ENCODE measurements at regions not wholly inside any gene's neighbourhood (a gene's known extent, or its start where the extent isn't known, plus 50 kb on each side); places are given as distances from the start of the nearest gene placed in this dataset.

DNA sequence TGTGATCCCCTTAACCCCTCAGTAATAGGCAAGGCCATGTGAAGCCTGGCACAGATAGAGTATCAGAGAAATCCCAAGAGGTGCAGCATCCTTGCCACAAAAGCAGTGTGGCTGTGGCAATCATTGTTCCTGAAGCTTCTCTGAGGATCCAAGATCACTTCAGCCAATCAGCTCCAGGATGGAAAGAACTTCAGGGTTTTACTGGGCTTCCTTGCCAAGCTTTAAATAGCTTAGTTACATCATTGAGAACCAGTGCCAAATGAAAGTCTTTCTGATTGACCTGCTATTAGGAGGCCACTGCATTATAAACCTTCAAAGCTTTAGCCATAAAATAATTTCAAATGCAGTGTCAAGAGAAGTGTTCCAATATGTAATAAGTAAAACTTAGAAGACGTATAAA lies 430.6 kb downstream of the PIK3R1 start:
- Histone ChIP-seq H3K27me3 (ENCODE audit: control insufficient read depth in 1 of 2, insufficient read depth in 2 of 2, low read length in 2 of 2) (no peaks in the 10 kb centered on the region), H3K9me3 (ENCODE audit: control insufficient read depth in 1 of 2, low read length in 2 of 2) (no peaks in the 10 kb centered on the region), H3K36me3 (ENCODE audit: control insufficient read depth in 1 of 2, insufficient read depth in 2 of 2, low read length in 2 of 2) (no peaks in the 10 kb centered on the region), H3K9ac (ENCODE audit: low read depth in 1 of 2, low read length in 2 of 2) (no peak overlapping the region), H3K27ac (ENCODE audit: low read depth, low read length) (no peak overlapping the region), H3K4me1 (ENCODE audit: control insufficient read depth in 1 of 2, insufficient read depth in 2 of 2, low read length in 2 of 2) (peaks cover 3 to 10% of the 10 kb centered on the region in 2 donors), H3K4me3 (ENCODE audit: low read depth in 1 of 2, low read length in 2 of 2) (no peak overlapping the region)

DNA sequence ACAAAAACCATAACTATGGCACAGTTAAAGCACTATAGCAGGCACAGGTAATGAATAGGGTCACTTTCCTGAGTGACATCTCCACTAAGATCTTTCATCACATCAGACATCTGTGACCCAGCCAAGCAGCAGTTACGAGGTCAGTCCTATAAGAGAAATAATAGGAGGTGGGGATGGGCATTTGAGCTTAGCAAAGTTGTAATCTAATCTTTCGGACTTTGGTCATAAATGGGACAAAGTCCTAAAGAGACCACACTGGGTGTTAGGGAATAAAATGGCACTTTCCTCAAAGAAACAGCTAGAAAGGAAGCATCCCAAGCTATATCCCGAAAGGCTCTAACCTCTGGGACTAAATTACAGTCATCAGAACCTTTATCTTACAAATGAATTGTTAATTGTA lies 432.2 kb downstream of the PIK3R1 start:
- Histone ChIP-seq H3K4me1 (ENCODE audit: control insufficient read depth in 1 of 2, insufficient read depth in 2 of 2, low read length in 2 of 2) (peaks cover 3 to 14% of the 10 kb centered on the region in 2 donors), H3K36me3 (ENCODE audit: control insufficient read depth in 1 of 2, insufficient read depth in 2 of 2, low read length in 2 of 2) (no peaks in the 10 kb centered on the region), H3K27ac (ENCODE audit: low read depth, low read length) (no peak overlapping the region), H3K27me3 (ENCODE audit: control insufficient read depth in 1 of 2, insufficient read depth in 2 of 2, low read length in 2 of 2) (no peaks in the 10 kb centered on the region), H3K9ac (ENCODE audit: low read depth in 1 of 2, low read length in 2 of 2) (no peak overlapping the region), H3K4me3 (ENCODE audit: low read depth in 1 of 2, low read length in 2 of 2) (no peak overlapping the region), H3K9me3 (ENCODE audit: control insufficient read depth in 1 of 2, low read length in 2 of 2) (no peaks in the 10 kb centered on the region)

DNA sequence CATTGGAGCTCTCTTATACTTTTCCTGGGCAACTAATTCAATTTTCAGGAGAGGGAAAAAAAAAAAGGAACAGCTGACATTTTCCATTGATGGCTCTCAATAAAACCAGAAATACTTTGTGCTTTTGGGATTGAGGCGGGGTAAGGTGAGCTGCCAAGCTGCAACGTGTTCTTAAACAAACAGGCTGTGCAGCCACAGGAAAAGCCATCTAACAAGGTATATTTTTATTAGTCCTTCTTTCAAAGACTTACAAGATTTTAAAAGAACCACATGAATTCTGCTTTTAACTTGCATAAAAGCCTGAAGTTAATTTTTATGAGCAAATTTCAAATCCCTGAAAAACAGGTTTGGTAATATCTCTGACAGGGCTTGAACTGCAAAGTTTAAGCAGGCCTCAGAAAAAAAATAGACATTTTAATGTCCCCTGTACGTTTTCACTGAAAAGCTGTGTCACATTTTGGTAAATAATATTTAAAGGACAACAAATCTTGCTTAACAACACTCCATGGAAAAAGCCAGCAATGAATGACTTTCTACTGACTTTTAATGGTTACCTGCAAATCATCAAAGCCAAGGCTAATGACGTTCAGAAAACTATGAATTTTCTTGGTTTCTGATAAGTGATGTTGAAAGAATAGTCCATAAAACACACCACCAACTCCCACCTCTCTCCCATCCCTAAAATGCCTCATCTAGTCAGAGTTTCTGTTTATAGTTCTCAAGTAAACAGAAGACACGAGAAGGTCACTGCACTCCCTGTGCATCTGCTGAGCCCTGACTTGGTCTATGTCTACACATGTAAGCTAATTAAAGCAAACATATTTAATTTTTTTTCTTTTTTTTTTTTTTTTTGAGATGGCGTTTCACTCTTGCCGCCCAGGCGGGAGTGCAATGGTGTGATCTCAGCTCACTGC lies 433.6 kb downstream of the PIK3R1 start:
- H3K36me3 ChIP-seq (ENCODE audit: control insufficient read depth in 1 of 2, insufficient read depth in 2 of 2, low read length in 2 of 2) = no peaks in the 10 kb centered on the region
- H3K9me3 ChIP-seq (ENCODE audit: control insufficient read depth in 1 of 2, low read length in 2 of 2) = no peaks in the 10 kb centered on the region
- H3K4me1 ChIP-seq (ENCODE audit: control insufficient read depth in 1 of 2, insufficient read depth in 2 of 2, low read length in 2 of 2) = peaks cover 7 to 19% of the 10 kb centered on the region in 2 donors
- H3K4me3 ChIP-seq (ENCODE audit: low read depth in 1 of 2, low read length in 2 of 2) = no peak overlapping the region
- no peak overlapping the region for H3K27ac ChIP-seq (ENCODE audit: low read depth, low read length)
- H3K27me3 ChIP-seq (ENCODE audit: control insufficient read depth in 1 of 2, insufficient read depth in 2 of 2, low read length in 2 of 2) = no peaks in the 10 kb centered on the region
- no peak overlapping the region for H3K9ac ChIP-seq (ENCODE audit: low read depth in 1 of 2, low read length in 2 of 2)

DNA sequence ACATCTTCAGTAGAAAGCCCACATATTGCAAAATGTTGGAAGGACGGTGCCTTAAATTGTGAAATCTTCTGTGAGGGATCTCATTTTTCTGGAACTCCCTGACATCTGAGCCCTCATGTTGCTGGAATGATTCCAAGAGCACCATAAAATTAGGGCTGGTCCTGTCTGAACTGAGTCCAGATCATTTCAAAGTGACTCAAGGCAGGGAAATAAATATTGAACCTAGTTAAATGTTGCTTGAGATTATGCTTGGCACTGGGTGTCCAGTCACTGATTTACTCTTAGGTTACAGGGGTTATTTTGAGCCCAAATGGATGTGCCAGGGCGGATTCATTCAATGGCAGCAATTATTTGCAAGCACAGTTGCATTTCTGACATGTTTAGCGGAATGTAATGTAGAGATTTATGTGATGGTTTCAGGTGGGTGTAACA lies 437.0 kb downstream of the PIK3R1 start:
- H3K9me3 ChIP-seq (ENCODE audit: control insufficient read depth in 1 of 2, low read length in 2 of 2) = no peaks in the 10 kb centered on the region
- no peak overlapping the region for H3K9ac ChIP-seq (ENCODE audit: low read depth in 1 of 2, low read length in 2 of 2)
- no peaks in the 10 kb centered on the region for H3K36me3 ChIP-seq (ENCODE audit: control insufficient read depth in 1 of 2, insufficient read depth in 2 of 2, low read length in 2 of 2)
- no peak overlapping the region for H3K4me3 ChIP-seq (ENCODE audit: low read depth in 1 of 2, low read length in 2 of 2)
- H3K4me1 ChIP-seq (ENCODE audit: control insufficient read depth in 1 of 2, insufficient read depth in 2 of 2, low read length in 2 of 2) = peaks cover 6 to 15% of the 10 kb centered on the region in 2 donors
- H3K27ac ChIP-seq (ENCODE audit: low read depth, low read length) = no peak overlapping the region
- no peaks in the 10 kb centered on the region for H3K27me3 ChIP-seq (ENCODE audit: control insufficient read depth in 1 of 2, insufficient read depth in 2 of 2, low read length in 2 of 2)

DNA sequence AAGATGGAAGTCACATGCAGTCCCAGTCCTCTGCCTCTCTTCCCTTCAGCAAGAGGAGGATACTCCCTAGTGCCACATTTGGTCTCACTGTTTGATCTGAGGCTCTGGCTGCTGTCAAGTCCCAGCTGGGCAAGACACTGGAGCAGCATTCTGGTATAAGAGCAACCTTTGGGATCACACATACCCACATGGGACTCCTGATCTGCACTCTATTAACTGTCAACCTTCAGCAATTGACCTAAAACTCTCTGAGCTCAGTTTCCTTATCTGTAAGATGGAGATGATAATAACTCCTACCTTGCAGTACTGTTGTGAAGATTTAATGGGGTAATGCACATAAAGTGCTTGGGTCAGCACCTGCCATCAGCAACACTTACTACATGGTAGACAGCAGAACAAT lies 437.9 kb downstream of the PIK3R1 start:
- H3K36me3 ChIP-seq (ENCODE audit: control insufficient read depth in 1 of 2, insufficient read depth in 2 of 2, low read length in 2 of 2) = no peaks in the 10 kb centered on the region
- H3K27ac ChIP-seq (ENCODE audit: low read depth, low read length) = no peak overlapping the region
- H3K4me3 ChIP-seq (ENCODE audit: low read depth in 1 of 2, low read length in 2 of 2) = no peak overlapping the region
- H3K4me1 ChIP-seq (ENCODE audit: control insufficient read depth in 1 of 2, insufficient read depth in 2 of 2, low read length in 2 of 2) = peaks cover 4 to 15% of the 10 kb centered on the region in 2 donors
- H3K27me3 ChIP-seq (ENCODE audit: control insufficient read depth in 1 of 2, insufficient read depth in 2 of 2, low read length in 2 of 2) = no peaks in the 10 kb centered on the region
- H3K9me3 ChIP-seq (ENCODE audit: control insufficient read depth in 1 of 2, low read length in 2 of 2) = no peaks in the 10 kb centered on the region
- H3K9ac ChIP-seq (ENCODE audit: low read depth in 1 of 2, low read length in 2 of 2) = no peak overlapping the region

DNA sequence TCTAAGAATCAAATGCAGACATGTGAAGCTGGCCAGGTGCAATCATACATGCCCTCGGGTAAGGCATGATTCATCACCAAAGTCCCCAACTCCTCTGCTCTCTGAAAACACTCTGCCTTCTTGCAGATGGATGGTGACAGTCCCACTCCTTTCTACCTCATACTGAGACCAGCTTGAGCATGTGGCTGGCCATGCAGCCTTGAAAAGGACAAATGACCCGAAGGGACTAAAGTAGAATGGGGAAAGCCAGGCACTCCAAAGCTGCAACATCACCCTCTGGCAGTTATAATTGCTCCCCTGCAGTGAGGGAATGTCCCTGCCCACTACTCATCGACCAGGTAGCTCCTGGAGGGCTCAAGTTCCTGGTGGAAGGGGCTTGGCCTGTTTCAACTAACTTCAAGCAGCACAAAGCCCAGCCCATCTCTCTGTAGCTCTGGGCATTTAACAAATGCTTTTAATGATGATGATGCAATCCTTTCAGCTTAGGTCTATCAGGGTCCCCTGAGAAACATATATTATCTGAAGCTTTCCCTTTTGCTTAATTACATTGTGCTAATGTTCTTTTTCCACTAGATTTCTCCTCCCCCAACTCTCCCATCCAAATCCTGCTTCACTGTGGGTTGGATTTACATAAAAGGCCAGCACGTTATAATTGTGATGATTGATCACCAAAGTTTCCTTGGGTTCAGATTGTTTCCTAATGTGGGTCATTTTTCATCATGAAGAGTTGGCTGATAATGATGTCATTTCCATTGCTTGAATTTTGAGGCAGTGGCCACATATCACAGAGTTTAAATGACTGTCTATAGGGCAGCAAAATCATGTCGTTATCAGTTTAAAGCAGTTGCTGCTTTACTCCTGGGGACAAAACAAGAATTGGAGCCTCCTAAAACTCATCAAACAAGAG lies 436.5 kb upstream of the SLC30A5 start:
- Histone ChIP-seq H3K9me3 (ENCODE audit: control insufficient read depth in 1 of 2, low read length in 2 of 2) (no peaks in the 10 kb centered on the region), H3K9ac (ENCODE audit: low read depth in 1 of 2, low read length in 2 of 2) (no peak overlapping the region)

DNA sequence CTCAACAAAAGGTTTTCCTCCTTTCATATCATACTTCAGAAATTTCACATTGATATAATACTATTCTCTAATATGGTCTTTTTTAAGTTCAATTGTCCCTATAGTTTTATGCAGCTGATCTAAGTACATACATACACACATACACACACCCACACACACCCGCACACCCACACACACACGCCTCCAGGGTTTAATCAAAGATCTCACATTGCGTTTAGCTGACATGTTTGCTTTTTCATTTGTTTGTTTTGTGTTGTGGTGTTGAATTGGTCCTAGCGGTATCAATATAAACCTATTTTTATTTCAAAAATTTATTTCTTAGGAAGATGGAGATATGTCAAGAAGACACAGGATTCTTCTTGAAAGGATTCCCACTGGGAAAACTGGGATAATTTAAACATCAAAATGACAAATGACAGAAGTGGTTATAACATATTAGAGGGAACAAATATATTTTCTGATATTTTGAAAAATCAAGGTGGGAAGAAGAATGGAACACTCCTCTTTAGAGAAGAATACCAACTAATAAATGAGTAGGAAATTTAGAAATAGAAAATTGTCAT lies 434.9 kb upstream of the SLC30A5 start:
- no peaks in the 10 kb centered on the region for H3K9me3 ChIP-seq (ENCODE audit: control insufficient read depth in 1 of 2, low read length in 2 of 2)
- no peak overlapping the region for H3K9ac ChIP-seq (ENCODE audit: low read depth in 1 of 2, low read length in 2 of 2)
- no peaks in the 10 kb centered on the region for H3K27me3 ChIP-seq (ENCODE audit: control insufficient read depth in 1 of 2, insufficient read depth in 2 of 2, low read length in 2 of 2)
- no peaks in the 10 kb centered on the region for H3K36me3 ChIP-seq (ENCODE audit: control insufficient read depth in 1 of 2, insufficient read depth in 2 of 2, low read length in 2 of 2)
- no peak overlapping the region for H3K27ac ChIP-seq (ENCODE audit: low read depth, low read length)
- H3K4me1 ChIP-seq (ENCODE audit: control insufficient read depth in 1 of 2, insufficient read depth in 2 of 2, low read length in 2 of 2) = no peaks in the 10 kb centered on the region
- H3K4me3 ChIP-seq (ENCODE audit: low read depth in 1 of 2, low read length in 2 of 2) = no peak overlapping the region

More for the DNA sequence above, 436.5 kb upstream of the SLC30A5 start:
- Histone ChIP-seq H3K4me1 (ENCODE audit: control insufficient read depth in 1 of 2, insufficient read depth in 2 of 2, low read length in 2 of 2) (peaks cover 4 to 9% of the 10 kb centered on the region in 2 donors), H3K27ac (ENCODE audit: low read depth, low read length) (no peak overlapping the region), H3K36me3 (ENCODE audit: control insufficient read depth in 1 of 2, insufficient read depth in 2 of 2, low read length in 2 of 2) (no peaks in the 10 kb centered on the region), H3K4me3 (ENCODE audit: low read depth in 1 of 2, low read length in 2 of 2) (no peak overlapping the region), H3K27me3 (ENCODE audit: control insufficient read depth in 1 of 2, insufficient read depth in 2 of 2, low read length in 2 of 2) (no peaks in the 10 kb centered on the region)

GRCh38 chr5:68659881-68660280 lies 433.9 kb upstream of the SLC30A5 start:
- Histone ChIP-seq H3K9me3 (ENCODE audit: control insufficient read depth in 1 of 2, low read length in 2 of 2) (no peaks in the 10 kb centered on the region), H3K4me1 (ENCODE audit: control insufficient read depth in 1 of 2, insufficient read depth in 2 of 2, low read length in 2 of 2) (no peaks in the 10 kb centered on the region), H3K36me3 (ENCODE audit: control insufficient read depth in 1 of 2, insufficient read depth in 2 of 2, low read length in 2 of 2) (no peaks in the 10 kb centered on the region), H3K27me3 (ENCODE audit: control insufficient read depth in 1 of 2, insufficient read depth in 2 of 2, low read length in 2 of 2) (no peaks in the 10 kb centered on the region), H3K27ac (ENCODE audit: low read depth, low read length) (no peak overlapping the region), H3K9ac (ENCODE audit: low read depth in 1 of 2, low read length in 2 of 2) (no peak overlapping the region), H3K4me3 (ENCODE audit: low read depth in 1 of 2, low read length in 2 of 2) (no peak overlapping the region)

DNA sequence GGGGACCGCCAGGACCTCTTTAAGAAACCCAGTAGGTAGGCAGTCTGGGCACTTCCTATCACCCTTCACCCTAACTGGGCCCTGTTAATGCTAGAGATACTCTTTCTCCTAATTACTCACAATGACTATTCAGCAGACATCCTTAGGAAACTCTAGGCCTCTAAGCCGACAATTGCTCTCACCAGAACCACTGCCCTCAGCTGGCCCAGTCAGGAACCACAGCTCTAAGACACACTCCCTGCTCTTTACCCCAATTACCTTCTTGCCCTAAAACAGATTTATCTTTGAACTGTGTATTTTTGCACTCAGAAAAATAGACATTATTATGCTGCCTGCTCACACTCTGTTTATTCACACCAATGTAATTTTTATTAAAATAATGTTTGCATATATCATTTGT lies 432.6 kb upstream of the SLC30A5 start:
- H3K9me3 ChIP-seq (ENCODE audit: control insufficient read depth in 1 of 2, low read length in 2 of 2) = no peaks in the 10 kb centered on the region
- H3K27me3 ChIP-seq (ENCODE audit: control insufficient read depth in 1 of 2, insufficient read depth in 2 of 2, low read length in 2 of 2) = no peaks in the 10 kb centered on the region
- H3K27ac ChIP-seq (ENCODE audit: low read depth, low read length) = no peak overlapping the region
- H3K36me3 ChIP-seq (ENCODE audit: control insufficient read depth in 1 of 2, insufficient read depth in 2 of 2, low read length in 2 of 2) = no peaks in the 10 kb centered on the region
- no peak overlapping the region for H3K9ac ChIP-seq (ENCODE audit: low read depth in 1 of 2, low read length in 2 of 2)
- H3K4me1 ChIP-seq (ENCODE audit: control insufficient read depth in 1 of 2, insufficient read depth in 2 of 2, low read length in 2 of 2) = no peaks in the 10 kb centered on the region
- no peak overlapping the region for H3K4me3 ChIP-seq (ENCODE audit: low read depth in 1 of 2, low read length in 2 of 2)

Data from duodenal mucosa (tissue), 2 donors.